ENCODE measurements at regions not wholly inside any gene's neighbourhood (a gene's known extent, or its start where the extent isn't known, plus 50 kb on each side); places are given as distances from the start of the nearest gene placed in this dataset.

DNA sequence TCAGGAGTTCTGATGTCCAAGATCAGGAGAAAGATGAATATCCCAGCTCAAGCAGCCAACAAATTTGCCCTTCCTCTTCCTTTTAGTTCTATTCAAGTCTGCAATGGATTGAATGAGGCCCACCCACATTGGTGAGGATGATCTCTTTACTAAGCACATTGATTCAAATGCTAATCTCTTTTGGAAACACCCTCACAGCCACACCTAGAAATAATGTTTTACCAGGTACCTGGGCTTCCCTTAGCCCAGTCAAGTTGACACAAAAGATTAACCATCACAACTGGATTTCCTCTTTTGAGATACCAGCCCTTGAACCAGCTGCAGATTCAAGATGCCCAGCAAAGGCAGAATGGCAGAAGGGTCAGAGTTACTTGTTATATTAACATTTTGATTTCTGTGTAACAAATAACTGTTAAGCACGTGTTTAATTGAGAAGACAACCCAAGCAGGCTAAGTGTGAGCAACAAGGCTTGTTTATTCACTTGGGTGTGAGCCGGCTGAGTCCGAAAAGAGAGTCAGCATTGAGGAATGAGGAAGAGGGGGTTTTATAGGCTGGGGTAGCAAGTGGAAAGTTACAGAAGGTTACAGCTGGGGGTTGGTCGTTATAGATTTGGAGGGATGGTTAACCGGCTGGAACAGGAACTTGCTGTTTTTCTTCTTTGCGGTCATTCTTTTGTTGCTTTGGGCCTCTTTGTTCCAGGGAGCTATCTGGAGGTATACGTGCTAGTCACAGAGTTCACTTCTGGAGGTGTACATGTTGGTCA lies 180.3 kb downstream of the EMP1 start:
- Histone ChIP-seq H3K9me3 (peaks cover 14% of the 10 kb centered on the region), H3K4me3 (no peak overlapping the region), H3K4me1 (peaks cover 24% of the 10 kb centered on the region), H3K27ac (peak overlapping the region; percentile 17 to 40; a peak in 2 of 6 replicates), H3K4me2 (peak overlapping the region; percentile 46)
- ChIA-PET POLR2A (no interaction called here), CTCF (interaction anchor here (0.9 to 2.4 kb wide), 2 partner anchors 15 to 21 kb away, joined by 3 to 6 read pairs; no protein-coding TSS in a partner anchor)
- DNase-seq (ENCODE audit: low read depth in 1 of 2, low spot score in 1 of 2): peak in 1 of 2 experiments; percentile 72
- peak in 1 of 2 experiments; percentile 62; a peak in 3 of 6 replicates for ATAC-seq
- TF ChIP-seq, protein P1, sequence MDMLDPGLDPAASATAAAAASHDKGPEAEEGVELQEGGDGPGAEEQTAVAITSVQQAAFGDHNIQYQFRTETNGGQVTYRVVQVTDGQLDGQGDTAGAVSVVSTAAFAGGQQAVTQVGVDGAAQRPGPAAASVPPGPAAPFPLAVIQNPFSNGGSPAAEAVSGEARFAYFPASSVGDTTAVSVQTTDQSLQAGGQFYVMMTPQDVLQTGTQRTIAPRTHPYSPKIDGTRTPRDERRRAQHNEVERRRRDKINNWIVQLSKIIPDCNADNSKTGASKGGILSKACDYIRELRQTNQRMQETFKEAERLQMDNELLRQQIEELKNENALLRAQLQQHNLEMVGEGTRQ (IDR thresholded peaks at IDR 0.05): no peak
- TF ChIP-seq NPAS2 (CRISPR knock-in tag; IDR thresholded peaks at IDR 0.05; ENCODE audit: borderline replicate concordance) (no peak), KDM5A (IDR thresholded peaks at IDR 0.05) (no peak), RNF2 (IDR thresholded peaks at IDR 0.05; ENCODE audit: borderline replicate concordance, low read depth) (no peak), SMC3 (IDR thresholded peaks at IDR 0.05) (no peak), TP53 (CRISPR knock-in tag; IDR thresholded peaks at IDR 0.05) (no peak), HEYL (CRISPR knock-in tag; IDR thresholded peaks at IDR 0.05) (no peak), REST (IDR thresholded peaks at IDR 0.05) (no peak), E2F6 (IDR thresholded peaks at IDR 0.05; ENCODE audit: borderline replicate concordance, low read depth) (no peak)
- FAIRE-seq: no peak
- 26% methylated on average over 7 of the region's 7 CpGs for WGBS (ENCODE audit: missing lambda C conversion rate)

DNA sequence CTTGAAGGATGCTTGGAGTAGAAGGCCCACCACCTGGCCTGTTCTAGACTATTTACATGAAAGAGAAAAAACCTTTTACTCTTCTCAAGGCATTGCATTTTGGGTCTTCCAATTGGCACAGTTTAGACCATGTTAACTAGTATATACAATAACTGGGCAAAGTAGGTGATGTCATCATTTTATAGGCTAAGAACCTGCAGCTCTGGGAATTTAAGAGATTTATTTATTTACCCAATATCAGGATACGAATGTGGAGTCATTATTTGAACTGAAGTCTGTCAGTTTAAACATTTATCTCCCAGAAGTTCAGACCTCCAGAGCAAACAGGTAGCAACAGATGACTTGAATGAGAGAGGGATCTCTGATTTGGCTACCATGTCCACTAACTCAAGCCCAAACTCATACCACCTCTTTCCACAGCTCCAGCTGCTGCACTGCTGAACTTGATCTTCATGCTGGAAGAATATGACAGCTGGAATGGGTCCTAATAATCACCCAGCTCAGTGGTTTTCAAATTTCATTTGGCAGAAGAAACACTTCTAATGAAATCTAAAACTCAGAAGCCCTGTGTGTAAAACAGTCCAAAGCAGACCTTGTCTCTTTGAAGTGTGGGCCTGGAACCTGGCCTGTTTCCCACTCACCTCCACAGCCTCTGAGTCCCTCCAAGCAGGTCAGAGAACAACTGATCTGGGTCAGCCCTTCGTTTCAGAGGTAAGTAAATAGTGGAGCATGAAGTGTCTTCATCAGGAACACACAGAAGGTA lies 179.2 kb downstream of the EMP1 start:
- POLR2A ChIA-PET: no interaction called here
- WGBS (ENCODE audit: missing lambda C conversion rate): 28% methylated on average over 2 of the region's 2 CpGs
- ATAC-seq: no peak
- H3K4me2 ChIP-seq: peak overlapping the region; percentile 46; the same call in 2 of the 3 replicates
- H3K27ac ChIP-seq: peak overlapping the region; percentile 25 to 39; a peak in 3 of 6 replicates
- no peak for TF ChIP-seq ZFP36 (IDR thresholded peaks at IDR 0.05; ENCODE audit: borderline replicate concordance, partially characterized antibody)
- no peak for TF ChIP-seq ZC3H11A (IDR thresholded peaks at IDR 0.05)
- TF ChIP-seq HOXB5 (CRISPR knock-in tag; IDR thresholded peaks at IDR 0.05): no peak
- no peak for TF ChIP-seq MAX (IDR thresholded peaks at IDR 0.05)
- TF ChIP-seq NFE2L2 (conservative IDR thresholded peaks at IDR 0.05; ENCODE audit: low read length): no peak
- no peak for TF ChIP-seq RFX5 (IDR thresholded peaks at IDR 0.05)
- no peak for TF ChIP-seq CHD4 (IDR thresholded peaks at IDR 0.05; ENCODE audit: borderline replicate concordance)
- no peak for TF ChIP-seq EHMT2 (IDR thresholded peaks at IDR 0.05; ENCODE audit: low read depth)
- no peak for TF ChIP-seq EP300 (IDR thresholded peaks at IDR 0.05)
- TF ChIP-seq REST (IDR thresholded peaks at IDR 0.05): no peak
- no peak for TF ChIP-seq FOSB (CRISPR knock-in tag; IDR thresholded peaks at IDR 0.05)
- TF ChIP-seq JUNB (IDR thresholded peaks at IDR 0.05): no peak
- no peak for TF ChIP-seq TP53 (CRISPR knock-in tag; IDR thresholded peaks at IDR 0.05)
- TF ChIP-seq MAZ (IDR thresholded peaks at IDR 0.05; ENCODE audit: borderline replicate concordance, low read depth, low read length): no peak
- TF ChIP-seq SMC3 (IDR thresholded peaks at IDR 0.05): no peak
- no peak for TF ChIP-seq HOXA7 (CRISPR knock-in tag; IDR thresholded peaks at IDR 0.05)
- no peak for TF ChIP-seq HOXB13 (CRISPR knock-in tag; IDR thresholded peaks at IDR 0.05; ENCODE audit: low read depth)
- H3K4me3 ChIP-seq: no peak overlapping the region
- no peak for FAIRE-seq
- H3K4me1 ChIP-seq: peaks cover 24% of the 10 kb centered on the region
- CTCF ChIA-PET: interaction anchor here (0.9 to 1.0 kb wide), 2 partner anchors 13 to 20 kb away, joined by 3 read pairs; no protein-coding TSS in a partner anchor
- peaks cover 14% of the 10 kb centered on the region for H3K9me3 ChIP-seq
- DNase-seq (ENCODE audit: low read depth in 1 of 2, low spot score in 1 of 2): no peak

All from A549 (cell line).